ENCODE measurements at regions not wholly inside any gene's neighbourhood (a gene's known extent, or its start where the extent isn't known, plus 50 kb on each side); places are given as distances from the start of the nearest gene placed in this dataset.

DNA sequence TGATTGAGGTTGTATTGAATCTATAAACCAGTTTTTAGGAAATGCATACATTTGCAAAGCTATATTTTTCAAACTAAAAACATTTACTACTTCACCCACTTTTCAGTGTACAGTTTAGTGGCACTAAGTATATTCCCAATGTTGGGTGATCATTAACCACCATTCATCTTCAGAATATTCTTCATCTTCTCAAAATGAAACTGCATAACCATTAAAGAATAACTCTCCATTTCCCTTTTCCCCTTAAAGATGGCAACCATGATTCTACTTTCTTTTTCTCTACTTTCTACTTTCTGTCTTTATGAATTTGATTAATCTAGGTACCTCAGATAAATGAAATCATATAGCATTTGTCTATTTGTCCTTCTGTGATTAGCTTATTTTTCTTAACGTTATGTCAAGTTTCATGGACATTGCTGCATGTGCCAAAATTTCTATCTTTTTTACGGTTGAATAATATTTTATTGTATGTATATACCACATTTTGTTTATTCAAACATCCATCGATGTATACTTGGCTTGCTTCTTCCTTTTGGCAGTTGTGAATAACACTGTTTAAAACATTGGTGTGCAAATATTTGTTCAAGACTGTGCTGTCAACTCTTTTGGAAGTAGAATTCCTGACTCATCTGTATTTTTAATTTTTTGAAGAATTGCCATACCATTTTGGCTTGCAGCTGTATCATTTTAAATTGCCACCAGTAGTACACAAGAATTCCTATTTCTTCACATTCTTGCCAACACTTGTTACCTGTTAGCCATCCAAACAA lies 104.9 kb downstream of the RPRM start:
- TF ChIP-seq, protein P1, sequence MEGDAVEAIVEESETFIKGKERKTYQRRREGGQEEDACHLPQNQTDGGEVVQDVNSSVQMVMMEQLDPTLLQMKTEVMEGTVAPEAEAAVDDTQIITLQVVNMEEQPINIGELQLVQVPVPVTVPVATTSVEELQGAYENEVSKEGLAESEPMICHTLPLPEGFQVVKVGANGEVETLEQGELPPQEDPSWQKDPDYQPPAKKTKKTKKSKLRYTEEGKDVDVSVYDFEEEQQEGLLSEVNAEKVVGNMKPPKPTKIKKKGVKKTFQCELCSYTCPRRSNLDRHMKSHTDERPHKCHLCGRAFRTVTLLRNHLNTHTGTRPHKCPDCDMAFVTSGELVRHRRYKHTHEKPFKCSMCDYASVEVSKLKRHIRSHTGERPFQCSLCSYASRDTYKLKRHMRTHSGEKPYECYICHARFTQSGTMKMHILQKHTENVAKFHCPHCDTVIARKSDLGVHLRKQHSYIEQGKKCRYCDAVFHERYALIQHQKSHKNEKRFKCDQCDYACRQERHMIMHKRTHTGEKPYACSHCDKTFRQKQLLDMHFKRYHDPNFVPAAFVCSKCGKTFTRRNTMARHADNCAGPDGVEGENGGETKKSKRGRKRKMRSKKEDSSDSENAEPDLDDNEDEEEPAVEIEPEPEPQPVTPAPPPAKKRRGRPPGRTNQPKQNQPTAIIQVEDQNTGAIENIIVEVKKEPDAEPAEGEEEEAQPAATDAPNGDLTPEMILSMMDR (IDR thresholded peaks at IDR 0.05; ENCODE audit: insufficient read depth, low read length) = no peak
- TF ChIP-seq, protein P2, sequence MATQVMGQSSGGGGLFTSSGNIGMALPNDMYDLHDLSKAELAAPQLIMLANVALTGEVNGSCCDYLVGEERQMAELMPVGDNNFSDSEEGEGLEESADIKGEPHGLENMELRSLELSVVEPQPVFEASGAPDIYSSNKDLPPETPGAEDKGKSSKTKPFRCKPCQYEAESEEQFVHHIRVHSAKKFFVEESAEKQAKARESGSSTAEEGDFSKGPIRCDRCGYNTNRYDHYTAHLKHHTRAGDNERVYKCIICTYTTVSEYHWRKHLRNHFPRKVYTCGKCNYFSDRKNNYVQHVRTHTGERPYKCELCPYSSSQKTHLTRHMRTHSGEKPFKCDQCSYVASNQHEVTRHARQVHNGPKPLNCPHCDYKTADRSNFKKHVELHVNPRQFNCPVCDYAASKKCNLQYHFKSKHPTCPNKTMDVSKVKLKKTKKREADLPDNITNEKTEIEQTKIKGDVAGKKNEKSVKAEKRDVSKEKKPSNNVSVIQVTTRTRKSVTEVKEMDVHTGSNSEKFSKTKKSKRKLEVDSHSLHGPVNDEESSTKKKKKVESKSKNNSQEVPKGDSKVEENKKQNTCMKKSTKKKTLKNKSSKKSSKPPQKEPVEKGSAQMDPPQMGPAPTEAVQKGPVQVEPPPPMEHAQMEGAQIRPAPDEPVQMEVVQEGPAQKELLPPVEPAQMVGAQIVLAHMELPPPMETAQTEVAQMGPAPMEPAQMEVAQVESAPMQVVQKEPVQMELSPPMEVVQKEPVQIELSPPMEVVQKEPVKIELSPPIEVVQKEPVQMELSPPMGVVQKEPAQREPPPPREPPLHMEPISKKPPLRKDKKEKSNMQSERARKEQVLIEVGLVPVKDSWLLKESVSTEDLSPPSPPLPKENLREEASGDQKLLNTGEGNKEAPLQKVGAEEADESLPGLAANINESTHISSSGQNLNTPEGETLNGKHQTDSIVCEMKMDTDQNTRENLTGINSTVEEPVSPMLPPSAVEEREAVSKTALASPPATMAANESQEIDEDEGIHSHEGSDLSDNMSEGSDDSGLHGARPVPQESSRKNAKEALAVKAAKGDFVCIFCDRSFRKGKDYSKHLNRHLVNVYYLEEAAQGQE (IDR thresholded peaks at IDR 0.05; ENCODE audit: insufficient replicate concordance, low read depth) = no peak

Measured in HL-60 (cell line).